GM19351 (cell line): ENCODE measurements at regions not wholly inside any gene's neighbourhood (a gene's known extent, or its start where the extent isn't known, plus 50 kb on each side); places are given as distances from the start of the nearest gene placed in this dataset.
"Not testable (repeated sequence)": the region's sequence is repeated elsewhere in the genome, so short reads cannot be mapped to it uniquely, and the experiment has no call there.

Experiments used
- ATAC-seq: cut with Tn5 transposase; IDR thresholded peaks from one replicate; pipeline ENCODE4 v1.9.1; 2021; ENCODE audit warnings: mild to moderate bottlenecking, moderate library complexity; ENCODE audit not compliant: unreplicated experiment

DNA sequence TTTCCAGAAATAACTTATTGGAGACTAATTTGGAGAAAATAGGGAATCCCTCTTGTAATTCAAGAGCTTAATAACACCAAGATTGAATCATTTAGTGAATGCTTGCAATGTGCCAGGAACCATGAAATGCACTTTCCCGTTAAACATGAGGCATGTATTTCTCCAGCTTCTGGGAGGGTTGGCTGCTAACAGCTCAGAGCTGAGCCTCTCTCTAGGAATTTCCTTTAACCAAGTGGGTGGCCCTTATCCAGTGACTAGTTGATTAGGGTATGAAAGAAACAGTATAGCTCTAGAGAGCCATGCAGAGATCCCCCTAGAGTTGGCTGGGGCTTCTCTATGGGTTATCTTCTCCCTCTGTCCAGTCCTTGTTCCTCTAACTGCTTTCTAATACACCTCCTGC is 356.4 kb upstream of the GOT2 start:
- ATAC-seq = no peak

DNA sequence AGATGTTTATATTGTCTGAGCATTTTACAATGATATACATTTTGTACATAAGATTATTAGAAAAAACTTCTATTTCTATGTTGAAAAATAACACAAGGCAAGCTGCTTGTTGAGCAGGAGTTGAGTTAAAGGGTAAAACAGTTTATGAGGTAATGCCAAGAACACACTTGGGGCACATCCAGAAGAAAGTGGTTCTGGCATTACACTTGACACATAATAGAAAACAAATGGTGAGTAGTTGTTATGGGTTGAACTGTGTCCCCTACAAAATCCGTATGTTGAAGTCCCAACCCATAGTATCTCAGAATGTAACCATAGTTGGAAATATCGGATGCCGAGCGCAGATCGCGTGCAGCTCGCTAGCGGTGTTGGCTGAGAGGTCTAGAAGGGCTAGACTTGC is 354.3 kb upstream of the GOT2 start:
- no peak for ATAC-seq

DNA sequence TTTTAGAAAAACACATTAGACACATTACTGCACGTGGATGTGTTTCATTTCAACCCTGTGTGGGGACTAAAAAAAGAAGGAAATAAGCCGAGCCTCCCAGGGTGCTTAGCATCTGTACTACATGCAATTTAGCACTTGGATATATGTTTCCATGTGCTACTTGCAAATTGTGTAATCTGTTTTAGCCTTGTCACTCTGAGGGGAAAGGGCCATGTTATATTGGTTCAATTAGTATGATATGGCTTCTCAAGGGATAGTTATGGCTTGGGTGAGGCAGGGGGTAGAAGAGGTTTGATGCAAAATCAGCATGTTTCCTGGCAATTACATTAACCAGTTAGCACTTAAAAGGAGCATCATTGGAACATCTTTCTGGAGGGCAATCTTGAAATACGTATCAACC is 353.5 kb upstream of the GOT2 start:
- ATAC-seq = no peak

DNA sequence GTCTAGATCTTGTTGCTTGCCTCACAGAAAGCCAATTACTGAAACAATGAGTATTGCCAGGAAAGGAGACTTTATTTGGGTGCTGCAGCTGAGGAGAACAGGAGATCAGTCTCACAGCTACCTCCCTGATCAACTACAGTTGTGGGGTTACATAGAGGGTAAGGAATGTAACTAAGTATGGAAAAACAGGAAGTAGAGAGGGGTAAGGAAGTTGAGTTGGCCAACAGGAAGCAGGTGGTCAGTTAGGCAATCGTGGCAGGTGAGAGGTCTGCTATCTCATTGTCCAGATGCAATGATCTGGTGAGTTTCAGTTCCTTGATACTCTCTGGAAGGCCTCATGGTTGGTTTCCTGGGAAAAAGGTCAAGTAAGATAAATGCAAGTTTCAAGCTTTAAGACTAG is 333.1 kb upstream of the GOT2 start:
- no peak for ATAC-seq

DNA sequence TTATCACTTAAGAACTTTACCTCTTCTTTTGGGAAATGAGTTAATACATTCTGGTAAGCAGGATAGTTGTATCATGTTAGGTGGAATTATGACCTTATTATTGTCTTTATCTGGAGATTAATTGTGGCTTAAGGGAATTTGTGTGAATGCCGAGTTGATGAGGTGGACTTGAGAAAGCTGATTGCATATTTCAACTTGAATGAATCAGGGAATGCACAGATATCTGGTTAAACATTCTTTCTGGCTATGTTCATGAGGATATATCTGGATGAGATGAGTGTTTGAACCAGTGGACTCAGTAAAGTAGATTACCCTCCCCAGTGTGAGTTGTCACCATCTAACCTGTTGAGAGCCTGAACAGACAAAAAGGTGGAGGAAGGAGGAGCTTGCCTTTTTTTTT is 326.1 kb upstream of the GOT2 start:
- no peak for ATAC-seq

DNA sequence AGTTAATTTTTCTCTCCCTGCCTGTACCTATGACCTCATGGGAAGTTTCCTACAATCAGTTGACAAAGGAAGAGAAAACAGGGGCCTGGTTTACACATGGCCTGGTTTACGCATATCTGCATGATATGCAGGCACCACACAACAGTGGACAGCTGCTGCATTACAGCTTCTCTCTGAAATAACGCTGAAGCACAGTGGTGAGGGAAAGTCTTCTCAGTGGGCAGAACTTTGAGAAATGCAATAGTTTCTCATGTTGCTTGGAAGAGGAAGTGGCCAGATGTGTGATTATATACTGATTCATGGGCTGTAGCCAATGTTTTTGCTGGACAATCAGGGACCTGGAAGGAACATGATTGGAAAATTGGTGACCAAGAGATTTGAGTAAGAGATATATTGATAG is 324.1 kb upstream of the GOT2 start:
- no peak for ATAC-seq

DNA sequence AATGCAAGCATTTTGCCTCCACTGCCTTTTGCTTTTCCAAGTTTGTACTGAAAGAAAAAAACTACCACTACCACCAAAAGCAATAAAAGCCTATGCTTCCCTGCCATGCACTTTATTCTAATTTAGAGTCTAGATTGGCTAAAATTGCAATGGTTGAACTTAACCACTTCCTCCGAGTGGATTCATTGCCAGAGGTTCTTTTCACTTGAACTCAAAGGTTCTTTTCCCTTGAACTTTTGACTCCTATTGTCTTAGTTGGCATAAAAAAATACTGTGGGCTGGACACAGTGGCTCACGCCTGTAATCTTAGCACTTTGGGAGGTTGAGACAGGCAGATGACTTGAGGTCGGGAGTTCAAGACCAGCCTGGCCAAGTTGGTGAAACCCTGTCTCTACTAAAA is 319.8 kb upstream of the GOT2 start:
- no peak for ATAC-seq

DNA sequence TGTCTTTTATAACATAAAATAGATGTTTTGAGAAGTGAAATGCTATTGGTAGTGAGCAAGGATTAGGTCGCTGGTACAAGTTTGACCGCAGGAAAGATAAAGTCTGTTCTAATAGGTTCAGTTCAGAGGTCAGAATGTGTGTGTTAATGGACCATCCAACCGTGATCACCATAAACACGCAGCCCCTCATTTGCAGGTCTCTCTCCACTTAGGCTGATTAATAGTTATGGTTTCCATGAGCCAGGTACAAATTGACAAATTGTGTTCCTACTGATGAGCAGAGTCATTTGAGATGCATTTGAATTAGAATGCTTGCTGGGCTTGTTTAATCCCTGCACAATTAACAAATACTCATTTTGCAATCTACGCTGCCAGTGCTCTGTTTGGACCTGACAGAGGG is 318.1 kb upstream of the GOT2 start:
- no peak for ATAC-seq

DNA sequence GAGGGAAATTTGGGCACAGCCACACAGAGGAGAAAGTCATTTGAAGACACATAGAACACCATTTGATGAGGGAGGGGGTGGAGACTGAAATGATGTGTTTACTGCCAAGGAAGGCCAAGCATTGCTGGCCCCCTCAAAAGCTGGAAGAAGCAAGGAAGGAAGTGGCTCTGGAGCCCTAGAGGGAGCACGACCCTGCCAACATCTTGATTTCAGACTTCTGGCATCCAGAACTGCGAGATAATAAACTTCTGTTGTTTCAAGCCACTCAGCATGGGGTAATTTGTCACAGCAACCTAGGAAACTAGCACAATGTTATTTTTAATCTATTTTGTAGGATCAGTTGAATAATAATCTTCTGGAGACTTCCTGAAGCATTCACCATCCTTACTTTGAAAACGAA is 314.8 kb upstream of the GOT2 start:
- ATAC-seq = no peak

DNA sequence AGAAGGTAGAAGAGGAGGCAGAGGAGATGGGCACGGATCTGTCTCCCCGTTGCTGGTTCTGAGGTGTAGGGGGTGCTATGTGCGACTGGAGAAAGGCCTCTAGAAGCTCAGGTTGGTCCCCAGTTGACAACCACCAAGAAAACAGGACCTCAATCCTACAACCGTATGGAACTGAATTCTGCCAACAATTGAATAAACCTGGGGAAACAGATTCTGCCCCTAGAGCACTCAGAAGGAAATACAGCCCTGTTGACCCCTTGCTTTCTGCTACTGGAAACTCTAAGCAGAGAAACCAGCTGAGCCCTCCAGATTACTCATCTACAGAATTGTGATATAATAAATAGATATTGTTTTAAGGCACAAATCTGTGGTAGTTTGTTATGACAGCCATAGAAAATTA is 313.0 kb upstream of the GOT2 start:
- ATAC-seq = no peak

DNA sequence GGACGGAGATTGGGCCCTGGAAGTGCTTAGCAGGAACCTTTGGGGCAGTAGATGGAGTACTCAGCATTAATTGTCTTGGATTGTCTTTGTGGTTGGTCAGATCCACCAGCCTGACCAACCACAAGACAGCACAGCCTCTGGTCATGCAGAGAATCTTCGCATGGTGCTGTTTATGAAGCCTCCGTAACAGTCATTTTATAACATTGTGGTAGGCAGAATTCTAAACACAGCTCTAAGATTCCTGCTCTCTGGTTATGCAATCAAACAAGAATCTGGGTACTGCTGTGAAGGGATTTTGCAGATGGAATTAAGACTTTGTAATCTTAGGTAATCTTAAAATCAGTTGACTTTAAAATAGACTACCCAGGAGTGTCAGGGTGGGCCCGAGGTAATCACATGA is 312.2 kb upstream of the GOT2 start:
- ATAC-seq = no peak

DNA sequence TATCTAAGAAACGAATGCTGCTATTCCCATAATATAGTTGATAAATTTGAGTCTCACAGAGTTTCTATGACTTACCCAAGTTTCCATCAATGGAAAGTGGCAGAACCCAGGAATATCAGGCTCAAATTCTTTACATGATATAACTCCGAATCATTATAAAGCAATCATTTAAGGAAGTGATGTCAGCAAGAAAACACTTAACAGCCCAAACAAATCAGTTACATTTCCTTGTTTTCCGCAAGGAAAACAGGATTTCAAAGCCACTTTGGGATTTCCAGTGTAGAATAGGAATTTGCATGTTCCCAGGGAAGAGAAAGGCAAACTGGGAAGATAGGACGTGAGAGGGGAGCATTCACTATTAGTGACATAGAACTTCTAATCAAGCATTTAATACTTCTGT is 311.4 kb upstream of the GOT2 start:
- ATAC-seq = no peak

DNA sequence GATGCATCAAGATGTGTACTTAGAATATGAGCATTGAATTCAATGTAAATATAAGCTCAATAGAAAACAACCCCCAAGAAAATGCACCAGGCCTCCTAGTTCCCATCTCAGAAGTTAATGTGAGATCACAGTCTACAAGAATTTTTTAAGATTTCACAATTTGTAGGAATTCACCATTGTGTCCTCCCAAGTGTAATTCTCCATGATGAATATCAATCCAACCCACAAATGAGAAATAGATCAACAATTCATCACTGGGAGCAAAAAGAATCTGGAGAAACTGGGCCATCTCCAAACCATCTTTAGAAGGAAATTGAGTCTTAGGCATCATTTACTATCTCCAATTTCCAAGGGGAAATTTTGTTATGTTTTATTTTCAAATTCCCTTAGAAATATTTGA is 310.5 kb upstream of the GOT2 start:
- ATAC-seq = no peak

DNA sequence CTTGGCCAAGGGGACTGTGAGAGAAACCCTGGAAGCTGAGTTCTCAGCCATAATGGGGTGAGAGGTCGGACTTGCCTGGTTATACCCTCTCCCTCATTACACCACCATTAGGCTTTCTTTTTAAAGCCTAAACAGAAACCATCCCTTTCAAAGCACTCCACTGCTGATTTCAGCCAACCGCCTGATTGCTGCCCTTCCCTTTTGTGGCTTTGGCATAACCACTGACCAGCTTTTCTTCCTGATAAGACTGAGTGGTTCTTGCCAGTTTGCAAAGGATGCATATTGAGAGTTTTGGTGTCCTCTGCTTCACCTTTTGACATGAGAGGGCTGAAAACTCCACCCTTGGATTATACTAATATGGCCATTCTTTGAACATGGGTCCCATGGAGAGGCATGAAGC is 308.2 kb upstream of the GOT2 start:
- no peak for ATAC-seq

DNA sequence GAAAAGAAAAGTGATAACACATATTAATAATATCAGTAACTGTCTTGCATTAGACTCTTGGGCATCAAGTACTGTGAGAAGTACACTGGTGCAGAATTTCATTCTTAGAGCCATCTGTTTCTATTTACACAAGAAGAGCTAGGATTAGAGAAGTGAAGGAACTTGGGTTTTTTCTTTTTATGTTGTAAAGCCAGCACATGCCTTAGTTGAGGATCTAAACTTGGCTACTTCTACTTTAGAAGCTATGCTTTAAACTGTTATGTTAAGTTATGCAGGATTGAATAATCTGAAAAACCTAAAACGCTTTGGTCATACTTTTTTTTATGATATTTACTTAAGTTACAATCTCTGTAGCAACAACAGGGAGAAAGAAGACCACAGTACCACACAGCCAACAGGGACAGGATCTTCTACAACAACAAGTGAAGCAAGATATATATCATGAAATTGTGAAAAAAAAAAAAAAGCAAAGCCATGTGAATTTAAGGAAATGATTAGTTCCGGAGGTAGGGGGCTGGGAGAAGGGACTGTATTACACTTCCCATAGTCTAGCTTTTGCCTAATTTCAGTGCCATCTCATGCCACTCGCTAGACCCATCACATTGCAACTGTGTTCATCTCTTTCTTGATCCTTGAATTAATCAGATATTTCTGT is 305.1 kb upstream of the GOT2 start:
- ATAC-seq = no peak

DNA sequence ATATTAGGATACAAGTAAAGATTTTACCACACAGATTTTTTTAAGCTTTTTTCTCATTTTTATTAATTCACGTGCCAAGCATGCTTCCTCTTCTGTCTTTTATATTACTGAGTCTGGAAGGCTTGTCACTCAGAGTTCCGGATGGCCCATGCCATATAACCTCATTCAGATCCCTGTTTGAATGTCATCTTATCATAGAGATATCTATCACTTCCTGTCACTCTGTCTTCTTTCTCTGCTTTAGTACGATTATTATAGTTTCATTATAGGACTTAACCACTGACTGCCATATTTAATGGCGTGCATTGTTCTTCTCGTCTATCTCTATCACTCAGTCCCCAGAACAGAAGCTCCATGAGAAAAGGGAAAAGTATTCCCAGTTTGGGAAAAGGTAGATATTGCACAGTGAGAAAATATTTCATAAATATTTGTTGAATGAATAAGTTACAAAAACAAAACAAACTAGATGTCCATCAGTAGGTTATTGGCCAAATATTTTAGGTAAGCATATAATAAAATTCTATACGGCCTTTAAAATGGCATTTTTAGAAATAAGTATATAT is 296.9 kb upstream of the GOT2 start:
- ATAC-seq = no peak

DNA sequence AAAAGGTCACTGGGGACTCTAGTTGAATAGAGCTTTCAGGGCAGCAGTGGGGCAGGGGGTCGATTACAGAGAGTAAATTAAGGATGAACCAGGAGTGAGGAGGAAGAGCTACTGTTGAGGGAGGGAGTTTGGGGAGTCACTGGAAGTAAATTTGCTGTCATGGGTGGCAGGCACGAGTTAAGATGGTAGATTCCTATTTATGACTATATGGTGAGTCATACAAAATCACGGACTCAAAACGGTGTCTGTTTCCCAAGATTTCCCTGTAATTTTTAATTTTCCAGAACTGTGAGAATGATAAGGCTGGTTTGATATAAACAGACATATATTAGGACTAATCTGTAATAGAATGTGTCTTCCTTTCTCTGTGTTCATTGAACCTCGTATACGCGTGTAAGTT is 287.6 kb upstream of the GOT2 start:
- ATAC-seq = no peak

DNA sequence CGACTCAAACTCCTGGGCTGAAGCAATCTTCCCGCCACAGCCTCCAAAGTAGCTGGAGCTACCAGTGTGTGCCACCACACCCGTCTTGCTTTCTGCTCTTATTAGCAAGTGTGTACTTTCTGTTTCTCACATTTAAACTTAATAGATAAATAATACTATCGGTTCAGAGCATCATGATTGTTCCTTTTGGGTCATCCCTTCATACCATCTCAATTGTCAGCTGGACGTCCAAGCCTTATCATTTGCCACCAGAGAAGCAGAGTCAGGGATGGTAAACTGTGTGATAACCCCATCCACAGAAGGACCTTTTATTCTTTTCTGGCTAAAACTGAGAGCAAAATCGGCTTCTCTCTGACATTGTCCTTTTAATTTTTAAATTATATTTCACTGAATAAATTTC is 279.8 kb upstream of the GOT2 start:
- ATAC-seq = no peak

DNA sequence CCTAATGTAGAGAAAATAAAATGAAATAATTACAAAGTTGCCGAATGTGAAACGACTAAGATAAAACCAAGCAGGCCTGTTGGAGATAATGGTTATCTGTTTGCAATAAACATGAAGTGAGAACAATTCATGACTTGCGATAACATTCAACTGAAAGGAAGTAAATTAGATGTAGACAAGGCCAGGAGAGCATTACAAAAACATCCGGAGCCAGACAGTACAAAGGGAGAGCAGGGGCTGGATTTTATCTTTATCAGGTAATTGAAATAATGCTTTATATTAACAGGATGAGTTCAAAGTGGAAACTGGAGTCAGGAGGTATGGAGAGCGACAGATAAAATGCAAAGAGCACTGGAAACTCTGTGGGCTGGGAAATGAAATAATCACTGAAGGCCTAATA is 265.6 kb upstream of the GOT2 start:
- no peak for ATAC-seq

DNA sequence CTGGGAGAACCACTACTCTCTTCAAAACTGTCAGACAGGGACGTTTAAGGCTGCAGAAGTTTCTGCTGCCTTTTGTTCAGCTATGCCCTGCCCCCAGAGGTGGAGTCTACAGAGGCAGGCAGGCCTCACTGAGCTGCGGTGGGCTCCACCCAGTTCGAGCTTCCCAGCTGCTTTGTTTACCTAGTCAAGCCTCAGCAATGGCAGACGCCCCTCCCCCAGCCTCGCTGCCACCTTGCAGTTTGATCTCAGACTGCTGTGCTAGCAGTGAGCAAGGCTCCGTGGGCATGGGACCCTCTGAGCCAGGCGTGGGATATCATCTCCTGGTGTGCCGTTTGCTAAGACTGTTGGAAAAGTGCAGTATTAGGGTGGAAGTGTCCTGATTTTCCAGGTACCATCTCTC is 258.6 kb upstream of the GOT2 start:
- not testable (repeated sequence) for ATAC-seq

DNA sequence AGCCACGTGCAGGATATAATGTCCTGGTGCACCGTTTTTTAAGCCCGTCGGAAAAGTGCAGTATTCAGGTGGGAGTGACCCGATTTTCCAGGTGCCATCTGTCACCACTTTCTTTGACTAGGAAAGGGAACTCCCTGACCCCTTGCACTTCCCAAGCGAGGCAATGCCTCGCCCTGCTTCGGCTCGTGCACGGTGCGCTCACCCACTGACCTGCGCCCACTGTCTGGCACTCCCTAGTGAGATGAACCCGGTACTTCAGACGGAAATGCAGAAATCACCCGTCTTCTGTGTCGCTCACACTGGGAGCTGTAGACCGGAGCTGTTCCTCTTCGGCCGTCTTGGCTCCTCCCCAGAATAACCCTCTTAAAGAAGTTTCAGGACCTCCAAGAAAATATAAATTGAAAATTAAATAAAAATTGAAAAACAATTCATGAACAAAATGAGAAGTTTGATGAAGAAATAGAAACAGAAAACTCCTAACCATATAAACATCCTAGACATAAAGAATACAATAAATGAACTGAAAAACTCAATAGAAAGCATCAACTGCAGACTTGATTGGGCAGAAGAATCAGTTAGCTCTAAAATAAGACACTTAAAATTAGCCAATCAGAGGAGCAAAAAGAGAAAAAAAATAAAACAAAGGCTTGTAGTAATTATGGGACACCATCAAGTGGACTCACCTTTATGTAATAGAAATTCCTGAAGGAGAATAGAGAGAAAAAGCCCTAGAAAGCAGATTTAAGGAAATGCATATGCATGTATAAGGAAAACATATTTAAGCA is 249.3 kb upstream of the GOT2 start:
- ATAC-seq = not testable (repeated sequence)

DNA sequence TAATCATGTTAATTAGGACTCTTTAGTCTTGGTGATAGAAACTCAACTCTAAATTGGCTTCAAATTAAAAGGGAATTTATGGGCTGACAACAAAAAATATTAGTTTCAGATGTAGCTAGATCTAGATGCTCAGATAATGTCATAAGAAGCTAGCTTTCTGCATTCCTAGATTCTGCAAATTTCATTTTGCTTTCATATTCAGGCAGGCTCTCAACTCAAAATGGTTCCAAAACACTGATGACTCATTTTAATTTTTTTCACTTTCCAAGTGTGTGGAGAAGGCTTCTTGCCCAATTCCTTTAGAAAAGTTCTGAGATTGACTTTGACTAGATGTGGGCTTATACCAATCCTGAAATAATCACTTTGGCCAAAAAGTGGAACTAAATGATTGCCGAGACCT is 236.7 kb upstream of the GOT2 start:
- no peak for ATAC-seq

DNA sequence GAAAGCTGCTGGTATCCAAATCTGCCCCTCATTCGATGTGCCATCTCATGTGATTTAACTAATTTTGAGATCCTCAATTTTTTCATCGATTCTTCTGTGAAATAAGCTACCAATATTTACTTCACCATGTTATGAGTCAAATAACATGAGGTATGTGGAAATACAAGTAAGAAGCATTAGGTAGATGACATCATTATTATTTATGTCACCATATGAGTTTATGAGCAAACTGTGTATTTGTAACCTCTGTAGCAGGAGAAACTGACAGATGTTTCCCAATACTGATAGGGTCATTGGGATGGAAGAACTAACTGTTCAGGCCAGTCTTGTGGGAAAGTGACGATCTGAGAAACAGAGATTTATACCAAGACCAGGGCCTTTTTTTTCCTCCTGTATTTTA is 229.4 kb upstream of the GOT2 start:
- no peak for ATAC-seq
